ENCODE measurements at regions not wholly inside any gene's neighbourhood (a gene's known extent, or its start where the extent isn't known, plus 50 kb on each side); places are given as distances from the start of the nearest gene placed in this dataset.
"Not testable (repeated sequence)": the region's sequence is repeated elsewhere in the genome, so short reads cannot be mapped to it uniquely, and the experiment has no call there.

GRCh38 chr2:236485519-236485918 is 84.1 kb upstream of the ACKR3 start:
- DNase-seq (ENCODE audit: low read depth in 4 of 4, low spot score in 3 of 4), result no peak

GRCh38 chr2:236489083-236489482 is 80.5 kb upstream of the ACKR3 start:
- DNase-seq (ENCODE audit: low read depth in 4 of 4, low spot score in 3 of 4), result not testable (repeated sequence)

- no peak for DNase-seq (ENCODE audit: low read depth in 4 of 4, low spot score in 3 of 4)
These were observed 79.7 kb upstream of the ACKR3 start for GRCh38 chr2:236489895-236490404.

- DNase-seq (ENCODE audit: low read depth in 4 of 4, low spot score in 3 of 4), result no peak
These were observed 73.3 kb upstream of the ACKR3 start for GRCh38 chr2:236496340-236496739.

GRCh38 chr2:236498369-236498768 is 71.3 kb upstream of the ACKR3 start:
- DNase-seq (ENCODE audit: low read depth in 4 of 4, low spot score in 3 of 4), result no peak

- no peak for DNase-seq (ENCODE audit: low read depth in 4 of 4, low spot score in 3 of 4)
These were observed 69.7 kb upstream of the ACKR3 start for GRCh38 chr2:236499691-236500578.

GRCh38 chr2:236501026-236501425 is 68.6 kb upstream of the ACKR3 start:
- DNase-seq (ENCODE audit: low read depth in 4 of 4, low spot score in 3 of 4), result no peak

- DNase-seq (ENCODE audit: low read depth in 4 of 4, low spot score in 3 of 4), result no peak
These were observed 68.1 kb upstream of the ACKR3 start for GRCh38 chr2:236501531-236501930.

GRCh38 chr2:236503100-236503499 is 66.5 kb upstream of the ACKR3 start:
- no peak for DNase-seq (ENCODE audit: low read depth in 4 of 4, low spot score in 3 of 4)

GRCh38 chr2:236503583-236503982 is 66.0 kb upstream of the ACKR3 start:
- no peak for DNase-seq (ENCODE audit: low read depth in 4 of 4, low spot score in 3 of 4)

GRCh38 chr2:236505041-236505440 is 64.6 kb upstream of the ACKR3 start:
- DNase-seq (ENCODE audit: low read depth in 4 of 4, low spot score in 3 of 4), result no peak

GRCh38 chr2:236505648-236506047 is 64.0 kb upstream of the ACKR3 start:
- no peak for DNase-seq (ENCODE audit: low read depth in 4 of 4, low spot score in 3 of 4)

GRCh38 chr2:236507393-236508085 is 62.1 kb upstream of the ACKR3 start:
- peak in 3 of 4 donors; percentile 52 to 63 (median 59) for DNase-seq (ENCODE audit: low read depth in 4 of 4, low spot score in 3 of 4)

GRCh38 chr2:236508466-236508865 is 61.2 kb upstream of the ACKR3 start:
- no peak for DNase-seq (ENCODE audit: low read depth in 4 of 4, low spot score in 3 of 4)

- no peak for DNase-seq (ENCODE audit: low read depth in 4 of 4, low spot score in 3 of 4)
These were observed 59.6 kb upstream of the ACKR3 start for GRCh38 chr2:236510034-236510433.

- DNase-seq (ENCODE audit: low read depth in 4 of 4, low spot score in 3 of 4), result no peak
These were observed 58.4 kb upstream of the ACKR3 start for GRCh38 chr2:236511266-236511665.

GRCh38 chr2:236512267-236512666 is 57.4 kb upstream of the ACKR3 start:
- no peak for DNase-seq (ENCODE audit: low read depth in 4 of 4, low spot score in 3 of 4)

- no peak for DNase-seq (ENCODE audit: low read depth in 4 of 4, low spot score in 3 of 4)
These were observed 56.7 kb upstream of the ACKR3 start for GRCh38 chr2:236512902-236513435.

GRCh38 chr2:236513956-236514355 is 55.7 kb upstream of the ACKR3 start:
- no peak for DNase-seq (ENCODE audit: low read depth in 4 of 4, low spot score in 3 of 4)

GRCh38 chr2:236516708-236517107 is 52.9 kb upstream of the ACKR3 start:
- DNase-seq (ENCODE audit: low read depth in 4 of 4, low spot score in 3 of 4), result no peak

- DNase-seq (ENCODE audit: low read depth in 4 of 4, low spot score in 3 of 4), result no peak
These were observed 52.2 kb upstream of the ACKR3 start for GRCh38 chr2:236517251-236518031.

Data from left renal pelvis (tissue), 4 donors.